ENCODE measurements at regions not wholly inside any gene's neighbourhood (a gene's known extent, or its start where the extent isn't known, plus 50 kb on each side); places are given as distances from the start of the nearest gene placed in this dataset.
"Not testable (repeated sequence)": the region's sequence is repeated elsewhere in the genome, so short reads cannot be mapped to it uniquely, and the experiment has no call there.

- H3K27ac ChIP-seq, result no peak overlapping the region
- no peak overlapping the region for H3K4me3 ChIP-seq
- TF ChIP-seq CTCF (IDR thresholded peaks at IDR 0.05), result no peak
- no peak for TF ChIP-seq POLR2A (IDR thresholded peaks at IDR 0.05)
- no peaks in the 10 kb centered on the region for H3K4me1 ChIP-seq
- no peaks in the 10 kb centered on the region for H3K36me3 ChIP-seq (replicated peaks in 1 of 2; ENCODE audit: insufficient read depth in 1 of 2, low read depth in 2 of 2)
- ATAC-seq (no peak), DNase-seq (no peak)
- H3K9me3 ChIP-seq, result no peaks in the 10 kb centered on the region
- intact Hi-C loops (cut with DNase I), result no loop called here
- H3K27me3 ChIP-seq, result no peaks in the 10 kb centered on the region
- 53 to 66% methylated on average over 4 of the region's 4 CpGs for WGBS, 2 donors
These were observed 170.3 kb upstream of the SPRED2 start for GRCh38 chr2:65602603-65603235.

GRCh38 chr2:65600871-65601270, 168.5 kb upstream of the SPRED2 start:
- H3K9me3 ChIP-seq; H3K27ac ChIP-seq; DNase-seq; H3K4me1 ChIP-seq; H3K27me3 ChIP-seq; H3K36me3 ChIP-seq (replicated peaks in 1 of 2; ENCODE audit: insufficient read depth in 1 of 2, low read depth in 2 of 2); H3K4me3 ChIP-seq; ATAC-seq; intact Hi-C loops (cut with DNase I): not testable (repeated sequence)
- 95% methylated on average over 11 of the region's 33 CpGs; no CpG with 5 or more reads in 1 of the 2 donors for WGBS, 2 donors

- H3K4me3 ChIP-seq; ATAC-seq; DNase-seq; H3K4me1 ChIP-seq; H3K36me3 ChIP-seq (replicated peaks in 1 of 2; ENCODE audit: insufficient read depth in 1 of 2, low read depth in 2 of 2); intact Hi-C loops (cut with DNase I); H3K9me3 ChIP-seq; H3K27ac ChIP-seq; H3K27me3 ChIP-seq: not testable (repeated sequence)
- WGBS, 2 donors, result no CpG with 5 or more reads among the region's 26 CpGs
These were observed 168.0 kb upstream of the SPRED2 start for GRCh38 chr2:65600351-65600750.

GRCh38 chr2:65599693-65600092, 167.3 kb upstream of the SPRED2 start:
- DNase-seq, result no peak
- 57 to 71% methylated on average over 6 of the region's 6 CpGs for WGBS, 2 donors

GRCh38 chr2:65598996-65599395, 166.6 kb upstream of the SPRED2 start:
- no peak overlapping the region for H3K4me3 ChIP-seq
- no peaks in the 10 kb centered on the region for H3K27me3 ChIP-seq
- intact Hi-C loops (cut with DNase I), result no loop called here
- no peak for ATAC-seq
- H3K27ac ChIP-seq, result no peak overlapping the region
- no peak for DNase-seq
- no peaks in the 10 kb centered on the region for H3K9me3 ChIP-seq
- WGBS, 2 donors, result 88 to 90% methylated on average over 1 of the region's 1 CpG
- TF ChIP-seq POLR2A (IDR thresholded peaks at IDR 0.05), result no peak
- no peak for TF ChIP-seq CTCF (IDR thresholded peaks at IDR 0.05)
- no peaks in the 10 kb centered on the region for H3K4me1 ChIP-seq
- no peaks in the 10 kb centered on the region for H3K36me3 ChIP-seq (replicated peaks in 1 of 2; ENCODE audit: insufficient read depth in 1 of 2, low read depth in 2 of 2)

More at GRCh38 chr2:65599693-65600092, 167.3 kb upstream of the SPRED2 start:
- no peaks in the 10 kb centered on the region for H3K27me3 ChIP-seq
- TF ChIP-seq CTCF (IDR thresholded peaks at IDR 0.05) (no peak), POLR2A (IDR thresholded peaks at IDR 0.05) (no peak)
- H3K36me3 ChIP-seq (replicated peaks in 1 of 2; ENCODE audit: insufficient read depth in 1 of 2, low read depth in 2 of 2), result no peaks in the 10 kb centered on the region
- H3K9me3 ChIP-seq, result no peaks in the 10 kb centered on the region
- no peaks in the 10 kb centered on the region for H3K4me1 ChIP-seq
- H3K4me3 ChIP-seq, result no peak overlapping the region
- no peak for ATAC-seq
- H3K27ac ChIP-seq, result no peak overlapping the region
- intact Hi-C loops (cut with DNase I), result no loop called here

GRCh38 chr2:65598264-65598663, 165.9 kb upstream of the SPRED2 start:
- no peaks in the 10 kb centered on the region for H3K27me3 ChIP-seq

More at GRCh38 chr2:65598264-65598663, 165.9 kb upstream of the SPRED2 start:
- ATAC-seq, result no peak
- Histone ChIP-seq H3K4me1 (no peaks in the 10 kb centered on the region), H3K36me3 (replicated peaks in 1 of 2; ENCODE audit: insufficient read depth in 1 of 2, low read depth in 2 of 2) (no peaks in the 10 kb centered on the region), H3K27ac (no peak overlapping the region), H3K4me3 (no peak overlapping the region), H3K9me3 (no peaks in the 10 kb centered on the region)
- DNase-seq, result no peak
- intact Hi-C loops (cut with DNase I), result no loop called here
- TF ChIP-seq CTCF (IDR thresholded peaks at IDR 0.05) (no peak), POLR2A (IDR thresholded peaks at IDR 0.05) (no peak)
- 85% methylated on average over 4 of the region's 4 CpGs for WGBS, 2 donors
